ENCODE measurements at regions not wholly inside any gene's neighbourhood (a gene's known extent, or its start where the extent isn't known, plus 50 kb on each side); places are given as distances from the start of the nearest gene placed in this dataset.

- H3K9me3 ChIP-seq (ENCODE audit: insufficient read depth, low read depth, low read length), result no peaks in the 10 kb centered on the region
- no peaks in the 10 kb centered on the region for H3K9me2 ChIP-seq (replicated peaks; ENCODE audit: low read depth, low read length)
- H4K20me1 ChIP-seq (ENCODE audit: insufficient read depth, low read length, poor library complexity, severe bottlenecking), result no peaks in the 10 kb centered on the region
- H3K9ac ChIP-seq (ENCODE audit: low read depth, low read length, poor library complexity, severe bottlenecking), result no peak overlapping the region
- H3K4me2 ChIP-seq (ENCODE audit: low read depth, low read length, poor library complexity, severe bottlenecking), result no peak overlapping the region
- H3F3A ChIP-seq (ENCODE audit: low read depth), result no peaks in the 10 kb centered on the region
- H3K4me1 ChIP-seq (ENCODE audit: insufficient read depth, low read length, poor library complexity, severe bottlenecking), result no peaks in the 10 kb centered on the region
- H3K79me2 ChIP-seq (ENCODE audit: insufficient read depth, low read length), result no peaks in the 10 kb centered on the region
- no peak overlapping the region for H2AFZ ChIP-seq (ENCODE audit: low read length)
- H3K27me3 ChIP-seq (ENCODE audit: insufficient read depth, low read length, poor library complexity, severe bottlenecking), result no peaks in the 10 kb centered on the region
- H3K4me3 ChIP-seq (ENCODE audit: low read length, poor library complexity, severe bottlenecking), result no peak overlapping the region
- H3K36me3 ChIP-seq (ENCODE audit: insufficient read depth, low read length), result no peaks in the 10 kb centered on the region
- TF ChIP-seq CTCF (conservative IDR thresholded peaks at IDR 0.05; ENCODE audit: low read length) (no peak), EZH2phosphoT487 (IDR thresholded peaks at IDR 0.05; ENCODE audit: borderline replicate concordance) (no peak)
These were observed 740.4 kb upstream of the IGFBP3 start for GRCh38 chr7:46661431-46661830.

- no peak for TF ChIP-seq EZH2phosphoT487 (IDR thresholded peaks at IDR 0.05; ENCODE audit: borderline replicate concordance)
- TF ChIP-seq CTCF (conservative IDR thresholded peaks at IDR 0.05; ENCODE audit: low read length), result no peak
- H4K20me1 ChIP-seq (ENCODE audit: insufficient read depth, low read length, poor library complexity, severe bottlenecking), result no peaks in the 10 kb centered on the region
These were observed 739.4 kb upstream of the IGFBP3 start for GRCh38 chr7:46660402-46660980.

GRCh38 chr7:46658281-46658680, 737.2 kb upstream of the IGFBP3 start:
- H3K4me2 ChIP-seq (ENCODE audit: low read depth, low read length, poor library complexity, severe bottlenecking), result no peak overlapping the region
- H3F3A ChIP-seq (ENCODE audit: low read depth), result no peaks in the 10 kb centered on the region
- no peaks in the 10 kb centered on the region for H3K9me3 ChIP-seq (ENCODE audit: insufficient read depth, low read depth, low read length)
- H3K9ac ChIP-seq (ENCODE audit: low read depth, low read length, poor library complexity, severe bottlenecking), result no peak overlapping the region
- no peaks in the 10 kb centered on the region for H3K36me3 ChIP-seq (ENCODE audit: insufficient read depth, low read length)
- no peak for TF ChIP-seq EZH2phosphoT487 (IDR thresholded peaks at IDR 0.05; ENCODE audit: borderline replicate concordance)
- H3K27me3 ChIP-seq (ENCODE audit: insufficient read depth, low read length, poor library complexity, severe bottlenecking), result no peaks in the 10 kb centered on the region
- no peaks in the 10 kb centered on the region for H3K79me2 ChIP-seq (ENCODE audit: insufficient read depth, low read length)
- H4K20me1 ChIP-seq (ENCODE audit: insufficient read depth, low read length, poor library complexity, severe bottlenecking), result no peaks in the 10 kb centered on the region
- H3K4me1 ChIP-seq (ENCODE audit: insufficient read depth, low read length, poor library complexity, severe bottlenecking), result no peaks in the 10 kb centered on the region
- no peak overlapping the region for H3K4me3 ChIP-seq (ENCODE audit: low read length, poor library complexity, severe bottlenecking)
- H2AFZ ChIP-seq (ENCODE audit: low read length), result no peak overlapping the region
- H3K9me2 ChIP-seq (replicated peaks; ENCODE audit: low read depth, low read length), result no peaks in the 10 kb centered on the region

More at GRCh38 chr7:46660402-46660980, 739.4 kb upstream of the IGFBP3 start:
- Histone ChIP-seq H3K27me3 (ENCODE audit: insufficient read depth, low read length, poor library complexity, severe bottlenecking) (no peaks in the 10 kb centered on the region), H3K9me3 (ENCODE audit: insufficient read depth, low read depth, low read length) (no peaks in the 10 kb centered on the region), H3F3A (ENCODE audit: low read depth) (no peaks in the 10 kb centered on the region), H3K9ac (ENCODE audit: low read depth, low read length, poor library complexity, severe bottlenecking) (no peak overlapping the region), H3K9me2 (replicated peaks; ENCODE audit: low read depth, low read length) (no peaks in the 10 kb centered on the region), H3K4me2 (ENCODE audit: low read depth, low read length, poor library complexity, severe bottlenecking) (no peak overlapping the region), H2AFZ (ENCODE audit: low read length) (no peak overlapping the region), H3K4me1 (ENCODE audit: insufficient read depth, low read length, poor library complexity, severe bottlenecking) (no peaks in the 10 kb centered on the region), H3K79me2 (ENCODE audit: insufficient read depth, low read length) (no peaks in the 10 kb centered on the region), H3K36me3 (ENCODE audit: insufficient read depth, low read length) (no peaks in the 10 kb centered on the region), H3K4me3 (ENCODE audit: low read length, poor library complexity, severe bottlenecking) (no peak overlapping the region)
